HG03097 (cell line): ENCODE measurements at regions not wholly inside any gene's neighbourhood (a gene's known extent, or its start where the extent isn't known, plus 50 kb on each side); places are given as distances from the start of the nearest gene placed in this dataset.
"Not testable (repeated sequence)": the region's sequence is repeated elsewhere in the genome, so short reads cannot be mapped to it uniquely, and the experiment has no call there.

Source experiments
- ATAC-seq: cut with Tn5 transposase; IDR thresholded peaks from one replicate; pipeline ENCODE4 v1.9.1; 2021; ENCODE audit not compliant: unreplicated experiment, low FRiP score

DNA sequence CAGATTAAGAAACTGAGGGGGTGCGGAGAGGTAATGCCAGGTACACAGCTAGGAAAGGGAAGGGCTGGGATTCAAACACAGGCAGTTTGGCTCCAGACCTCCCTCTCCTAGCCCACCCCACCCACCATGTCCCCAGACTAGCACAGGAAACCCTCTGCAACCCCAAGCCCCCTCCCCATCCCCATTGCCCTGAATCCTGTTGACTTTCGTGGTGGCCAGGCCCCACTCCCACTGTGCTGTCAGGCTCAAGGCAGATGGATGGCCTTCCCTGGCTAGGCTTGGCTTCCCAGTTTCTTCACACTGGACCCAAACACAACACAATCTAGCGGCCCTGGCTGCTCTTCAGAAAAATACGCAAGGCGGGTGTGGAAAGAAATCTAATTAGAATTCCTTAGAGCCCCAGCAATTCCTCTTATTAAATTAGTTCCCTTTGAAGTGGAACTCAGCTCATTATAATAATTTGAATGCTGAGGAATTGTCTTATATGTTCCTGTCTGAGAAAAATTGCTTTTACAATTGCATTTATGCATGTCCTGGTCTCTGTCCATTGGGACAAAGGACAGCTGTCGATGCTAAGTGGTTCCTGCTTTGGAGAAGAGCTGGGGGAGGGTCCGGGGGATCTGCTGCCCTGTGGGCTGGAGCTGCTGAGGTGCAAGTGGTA, 97.4 kb downstream of the SYF2 start:
- ATAC-seq = no peak

DNA sequence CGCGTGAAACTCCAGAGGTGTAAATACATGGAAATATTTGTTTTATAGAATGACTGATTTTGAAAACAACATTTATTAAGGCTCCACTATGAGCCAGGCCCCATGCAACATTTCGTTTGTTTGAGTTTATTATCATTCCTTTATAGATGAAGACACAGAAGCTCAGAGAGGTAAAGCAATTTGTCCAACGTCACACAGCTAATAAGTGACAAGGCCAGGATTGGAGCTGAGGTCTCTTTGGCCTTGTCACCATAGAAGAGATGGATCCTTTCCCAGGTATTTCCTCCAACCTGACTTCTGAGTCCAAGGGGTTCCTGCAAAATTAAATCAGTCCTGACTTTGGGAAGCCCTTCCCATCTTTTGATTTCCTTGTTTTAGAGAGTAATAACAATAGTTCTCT, 98.0 kb downstream of the SYF2 start:
- no peak for ATAC-seq

DNA sequence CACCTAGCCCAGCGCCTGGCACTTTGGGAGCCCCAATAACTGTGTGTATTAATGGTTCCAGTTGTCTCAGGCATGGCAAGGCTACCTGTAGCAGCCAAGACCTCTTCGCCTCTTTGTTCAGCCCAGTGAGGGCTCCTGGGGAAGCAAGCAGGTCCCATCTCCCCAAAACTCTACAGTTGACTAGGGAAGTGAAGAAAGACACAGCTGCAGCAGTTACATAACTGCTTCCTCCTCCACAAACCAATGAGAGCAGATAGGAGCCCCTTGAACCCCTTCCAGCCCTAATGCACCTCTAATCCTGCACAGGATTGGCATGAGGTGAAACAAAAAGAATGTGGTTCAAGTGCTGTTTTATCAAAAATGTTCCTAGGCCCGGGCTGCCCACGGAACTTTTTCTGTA, 100.5 kb downstream of the SYF2 start:
- ATAC-seq = no peak

DNA sequence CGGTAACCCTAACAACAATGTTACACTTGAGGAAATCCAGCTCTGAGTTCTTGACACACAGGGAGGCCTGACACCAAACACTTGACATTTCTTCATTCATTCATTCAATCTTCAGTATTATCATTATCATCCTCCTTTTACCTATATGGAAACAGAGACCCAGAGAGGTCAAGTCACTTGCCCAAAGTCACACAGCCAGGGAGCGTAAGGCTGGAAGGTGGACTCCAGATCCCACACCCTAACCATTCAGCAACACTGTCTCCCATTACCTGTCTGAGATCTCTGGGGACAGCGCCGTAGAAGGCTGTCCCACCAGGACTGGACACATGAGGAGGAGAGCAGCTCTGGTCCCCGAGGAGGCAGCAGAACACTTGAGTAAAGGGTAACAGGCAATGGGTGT, 101.4 kb downstream of the SYF2 start:
- no peak for ATAC-seq

DNA sequence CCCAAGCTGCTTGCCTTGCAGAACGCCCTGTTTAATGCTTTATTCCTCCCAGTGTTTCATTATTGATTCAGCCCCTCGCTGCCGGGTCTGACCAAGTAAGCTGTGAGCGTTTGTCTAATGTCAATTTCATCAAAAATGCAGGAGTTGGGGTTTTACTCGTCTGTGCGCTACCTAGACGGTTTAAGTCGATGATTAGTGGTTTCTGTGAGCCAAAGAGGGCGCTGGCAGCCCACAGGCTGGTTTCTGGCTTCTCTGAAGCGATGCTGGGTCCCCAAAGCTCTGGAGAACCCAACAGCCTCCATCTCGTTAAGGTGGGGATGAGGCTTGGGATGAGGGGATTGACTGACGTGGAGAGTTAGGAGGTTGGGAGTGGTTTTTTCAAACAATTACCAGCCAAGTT, 102.9 kb downstream of the SYF2 start:
- ATAC-seq = no peak

DNA sequence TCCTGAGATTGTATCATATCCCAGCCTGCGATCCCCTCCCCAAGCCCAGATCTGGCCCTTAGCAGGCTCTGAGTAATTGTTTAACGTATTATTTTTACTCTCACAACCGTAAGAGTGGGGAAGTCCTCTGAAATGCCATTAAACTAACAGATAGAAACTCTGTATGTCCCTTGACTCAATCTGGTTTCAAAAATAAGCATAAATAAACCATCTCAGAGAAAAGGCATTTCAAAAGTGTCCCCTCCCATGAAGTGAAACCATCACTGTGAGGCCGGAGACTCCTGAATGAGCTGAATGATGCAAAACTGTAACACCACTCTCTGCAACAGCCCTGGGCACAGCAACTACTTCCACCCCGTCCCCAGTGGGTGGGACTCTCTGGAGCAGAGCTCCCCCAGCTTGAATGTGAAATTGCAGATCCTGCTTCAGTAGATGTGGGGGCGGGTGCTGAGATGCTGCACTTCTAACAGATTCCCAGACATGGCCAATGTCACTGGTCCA, 104.1 kb downstream of the SYF2 start:
- ATAC-seq = no peak

DNA sequence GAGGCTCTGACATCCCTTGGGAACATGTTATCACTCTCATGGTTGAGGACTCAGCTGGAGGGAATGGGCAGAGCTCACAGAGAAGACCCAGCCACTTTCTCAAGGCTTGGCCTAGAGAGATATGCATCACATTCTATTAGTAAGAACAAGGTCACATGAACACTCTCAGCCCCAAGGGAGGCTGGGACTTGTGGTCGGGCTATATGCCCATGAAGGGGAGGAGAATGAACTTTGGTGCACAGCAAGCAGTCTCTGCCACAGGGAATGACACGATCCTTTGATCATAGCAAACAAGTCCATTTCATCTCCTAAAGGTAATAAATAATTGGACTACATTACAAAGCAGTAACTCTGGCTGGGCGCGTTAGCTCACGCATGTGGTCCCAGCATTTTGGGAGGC, 105.7 kb downstream of the SYF2 start:
- no peak for ATAC-seq

DNA sequence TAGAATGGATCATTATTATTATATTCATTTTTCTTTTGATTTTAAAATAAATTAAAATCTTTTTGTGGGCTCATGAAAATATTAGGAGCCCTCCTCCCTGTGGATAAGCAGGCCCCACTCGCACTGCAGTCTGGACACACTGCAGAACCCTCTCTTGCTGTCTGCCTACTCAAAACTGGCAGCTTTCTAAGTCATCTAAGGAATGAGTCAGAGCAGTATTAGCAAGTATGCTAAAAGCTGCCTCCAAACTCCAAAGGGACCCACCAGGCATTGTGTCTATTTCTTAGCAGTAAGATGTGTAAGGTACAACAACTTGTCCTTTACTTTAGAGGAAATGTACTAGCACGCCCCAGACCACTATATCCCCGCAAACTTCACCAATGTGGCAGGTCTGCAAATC, 108.8 kb downstream of the SYF2 start:
- ATAC-seq = no peak

DNA sequence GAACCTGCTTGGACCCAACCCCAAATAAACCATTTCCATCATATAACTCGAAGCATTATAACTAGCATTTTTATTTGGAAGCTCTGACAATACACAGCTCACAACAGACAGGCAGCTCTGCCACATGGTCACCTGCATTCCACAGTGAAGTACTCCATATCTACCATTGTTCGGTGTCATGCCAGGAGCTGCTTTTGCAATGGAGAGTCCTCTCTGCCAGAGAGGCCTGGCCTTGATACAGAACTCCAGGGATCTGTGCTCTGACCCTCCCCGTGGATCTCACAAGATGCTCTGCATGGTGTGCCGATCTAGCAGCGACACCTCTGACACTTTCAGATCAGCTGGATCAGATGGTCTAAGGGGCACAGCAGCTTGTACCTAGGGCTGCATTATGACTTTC, 109.6 kb downstream of the SYF2 start:
- ATAC-seq = no peak

DNA sequence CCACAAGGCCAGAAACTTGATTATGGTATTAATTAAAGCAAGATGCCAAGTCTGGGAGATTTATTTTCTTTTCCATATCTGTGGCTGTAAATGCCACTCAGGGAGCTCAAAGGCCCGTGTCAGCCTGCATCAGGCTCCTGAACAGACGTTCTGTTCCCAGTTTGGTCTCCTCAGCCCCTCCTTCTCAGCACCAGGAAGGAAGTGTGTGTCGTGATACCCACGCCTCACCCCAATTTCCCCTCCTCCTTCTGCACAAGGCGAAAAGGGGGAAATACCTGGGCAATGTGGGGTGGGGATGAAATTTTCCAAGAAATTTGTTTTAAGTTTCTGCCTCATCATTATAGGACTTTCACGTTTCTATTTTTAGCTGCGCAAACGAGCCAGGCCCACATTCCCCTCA, 112.0 kb downstream of the SYF2 start:
- no peak for ATAC-seq

DNA sequence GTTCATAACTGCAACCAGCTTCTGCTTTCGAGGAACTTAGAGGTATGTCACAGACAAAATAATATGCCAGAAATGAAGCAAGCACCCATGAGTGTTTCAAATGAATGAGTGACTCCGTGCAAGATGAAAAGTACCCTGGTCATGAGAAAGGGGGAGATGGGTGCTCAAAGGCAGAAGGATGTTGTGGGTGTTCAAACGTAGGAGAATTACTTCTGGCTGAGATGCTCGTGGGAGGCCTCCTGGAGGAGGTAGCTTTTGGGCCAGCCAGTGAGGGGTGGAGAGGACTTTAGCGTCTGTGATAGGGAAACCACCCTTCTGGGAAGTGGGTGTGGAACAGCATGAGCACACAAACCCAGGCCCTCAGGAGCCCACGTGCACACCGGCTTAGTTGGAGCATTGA, 113.8 kb downstream of the SYF2 start:
- no peak for ATAC-seq

DNA sequence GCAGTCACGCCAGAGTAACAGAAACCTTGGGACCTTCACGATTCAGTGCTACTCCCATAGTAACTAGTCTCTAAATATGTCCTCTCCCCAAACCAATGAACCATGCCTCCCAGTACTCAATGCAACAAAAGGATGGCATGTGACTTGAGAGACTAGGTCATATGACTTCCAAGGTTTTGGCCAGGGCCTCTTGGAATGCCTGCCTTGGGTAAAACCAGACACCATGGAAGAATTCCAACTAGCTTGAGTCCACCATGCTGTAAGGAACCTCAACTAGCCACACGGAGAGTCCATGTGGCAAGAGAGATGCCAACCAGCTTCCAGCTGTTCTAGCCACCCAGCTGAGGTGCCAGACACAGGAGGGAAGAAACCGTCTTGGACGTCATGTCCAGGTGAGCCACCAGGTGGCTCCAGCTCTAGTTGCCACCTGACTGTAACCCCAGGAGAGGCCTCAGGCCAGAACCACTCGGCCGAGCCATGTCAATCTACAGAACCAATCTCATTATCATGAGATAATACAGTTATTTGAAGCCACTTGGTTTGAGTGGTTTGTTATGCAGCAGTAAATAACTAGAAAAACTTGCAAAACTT, 115.0 kb downstream of the SYF2 start:
- ATAC-seq = no peak

DNA sequence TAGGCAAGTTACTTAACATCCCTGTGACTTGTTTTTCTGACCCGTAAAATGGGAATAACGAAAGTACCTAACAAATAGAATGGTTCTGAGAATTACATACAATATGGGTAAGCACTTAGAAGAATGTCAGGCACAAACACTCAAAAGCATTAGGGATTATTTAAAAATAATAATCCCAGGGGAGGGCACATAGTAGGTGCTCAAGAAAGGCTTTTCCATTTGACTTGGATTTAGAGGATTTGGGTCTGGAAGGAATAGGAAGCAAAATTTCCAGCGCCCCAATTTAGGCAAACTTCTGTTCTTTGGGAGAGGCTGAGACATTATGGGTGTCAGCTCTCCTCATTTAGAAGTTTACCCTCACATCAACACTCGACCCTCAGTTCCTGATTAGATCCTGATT, 115.5 kb downstream of the SYF2 start:
- no peak for ATAC-seq

DNA sequence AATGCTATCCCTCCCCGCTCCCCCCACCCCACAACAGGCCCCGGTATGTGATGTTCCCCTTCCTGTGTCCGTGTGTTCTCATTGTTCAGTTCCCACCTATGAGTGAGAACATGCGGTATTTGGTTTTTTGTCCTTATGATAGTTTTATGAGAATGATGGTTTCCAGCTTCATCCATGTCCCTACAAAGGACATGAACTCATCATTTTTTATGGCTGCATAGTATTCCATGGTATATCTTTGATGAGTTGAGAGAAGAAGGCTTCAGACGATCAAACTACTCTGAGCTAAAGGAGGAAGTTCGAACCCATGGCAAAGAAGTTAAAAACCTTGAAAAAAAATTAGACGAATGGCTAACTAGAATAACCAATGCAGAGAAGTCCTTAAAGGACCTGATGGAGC, 116.2 kb downstream of the SYF2 start:
- ATAC-seq = not testable (repeated sequence)

DNA sequence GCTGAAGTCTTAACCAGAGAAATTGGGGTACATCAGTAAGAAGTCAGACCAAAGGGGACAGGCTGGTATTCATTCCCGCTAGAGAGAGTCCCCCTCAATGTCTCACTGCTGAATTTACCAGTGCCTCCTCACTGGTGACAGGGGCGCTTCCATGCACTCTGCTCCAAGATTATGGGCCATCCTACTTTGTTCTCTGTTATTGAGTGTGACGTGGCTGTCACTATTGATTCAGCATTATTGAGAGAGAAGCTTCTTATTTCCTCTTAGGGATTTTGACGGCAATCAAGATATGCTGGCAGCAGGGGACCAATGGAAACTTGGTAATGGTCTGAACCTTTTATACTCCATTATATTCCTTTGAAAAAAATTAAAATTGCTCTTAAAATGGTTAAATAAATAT, 118.6 kb downstream of the SYF2 start:
- no peak for ATAC-seq

DNA sequence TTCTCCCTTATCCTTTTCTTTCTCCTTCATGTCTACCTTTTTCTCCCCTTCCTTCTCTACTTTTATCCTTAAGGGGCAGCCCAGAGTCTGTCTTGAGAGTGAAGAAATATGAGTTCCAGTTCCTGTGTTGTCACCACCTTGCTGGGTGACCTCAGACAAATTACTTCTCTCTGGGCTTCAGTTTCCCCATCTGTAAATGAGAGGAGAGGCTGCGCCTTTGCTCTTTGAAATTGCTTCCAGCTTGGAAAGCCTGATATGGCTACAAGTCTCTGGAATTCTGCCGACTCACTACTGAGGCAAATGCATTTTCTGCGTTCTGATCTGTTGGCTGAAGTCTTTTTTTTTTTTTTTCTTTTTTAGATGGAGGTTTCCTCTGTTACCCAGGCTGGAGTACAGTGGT, 119.2 kb downstream of the SYF2 start:
- no peak for ATAC-seq

DNA sequence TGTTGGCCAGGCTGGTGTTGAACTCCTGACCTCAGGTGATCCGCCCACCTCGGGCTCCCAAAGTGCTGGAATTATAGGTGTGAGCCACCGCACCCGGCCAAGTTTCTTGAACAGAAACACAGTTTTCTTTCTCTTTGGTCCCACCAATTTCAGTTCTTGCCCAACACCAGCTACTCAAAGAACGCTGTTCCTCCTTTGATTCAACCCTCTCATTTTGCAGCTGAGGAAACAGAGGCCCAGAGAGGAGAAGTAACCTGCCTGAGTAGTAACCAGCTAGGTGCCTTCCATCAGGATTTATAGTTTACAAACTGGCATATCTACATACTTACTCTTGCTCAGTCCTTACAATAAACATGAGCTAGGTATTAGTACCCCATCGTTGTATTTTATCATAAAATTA, 119.9 kb downstream of the SYF2 start:
- ATAC-seq = no peak

DNA sequence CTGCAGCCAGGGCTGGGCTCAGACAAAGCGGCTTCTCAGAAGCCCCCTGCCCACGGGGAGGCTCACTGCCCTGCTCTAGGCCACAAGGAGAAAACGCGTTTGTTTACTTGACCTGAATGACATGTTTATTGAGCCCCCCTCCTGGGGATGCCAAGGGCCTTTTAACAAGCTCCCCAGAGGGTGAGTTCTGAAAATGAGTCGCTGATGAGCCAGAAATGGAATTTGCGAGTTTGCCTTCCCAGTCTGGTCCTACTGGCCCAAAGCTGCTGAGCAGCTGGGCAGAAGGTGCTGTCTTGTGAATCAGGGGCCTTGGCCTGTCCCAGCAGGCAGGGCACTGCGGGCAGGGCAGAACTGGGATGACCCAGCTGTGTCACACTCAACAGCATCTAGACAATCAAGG, 120.6 kb downstream of the SYF2 start:
- ATAC-seq = no peak

DNA sequence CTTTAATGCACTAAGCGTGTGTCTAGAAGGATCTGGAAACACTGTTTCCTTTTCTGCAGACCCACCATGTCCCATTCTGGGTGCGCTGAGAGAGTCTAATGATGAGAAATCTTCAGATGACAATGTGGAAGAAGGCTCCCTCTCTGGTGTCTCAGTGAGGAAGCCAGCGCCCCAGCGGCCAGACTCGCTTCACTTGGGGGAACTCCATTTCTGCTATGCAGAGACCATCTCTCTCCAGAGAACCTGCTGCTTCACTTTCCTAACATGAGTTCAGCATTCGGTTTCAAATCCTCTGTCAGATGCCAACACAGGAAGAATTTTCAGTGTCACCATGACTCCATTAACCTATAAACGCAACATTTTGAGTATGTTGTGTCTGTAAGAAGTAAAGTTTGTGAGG, 121.8 kb downstream of the SYF2 start:
- ATAC-seq = no peak

DNA sequence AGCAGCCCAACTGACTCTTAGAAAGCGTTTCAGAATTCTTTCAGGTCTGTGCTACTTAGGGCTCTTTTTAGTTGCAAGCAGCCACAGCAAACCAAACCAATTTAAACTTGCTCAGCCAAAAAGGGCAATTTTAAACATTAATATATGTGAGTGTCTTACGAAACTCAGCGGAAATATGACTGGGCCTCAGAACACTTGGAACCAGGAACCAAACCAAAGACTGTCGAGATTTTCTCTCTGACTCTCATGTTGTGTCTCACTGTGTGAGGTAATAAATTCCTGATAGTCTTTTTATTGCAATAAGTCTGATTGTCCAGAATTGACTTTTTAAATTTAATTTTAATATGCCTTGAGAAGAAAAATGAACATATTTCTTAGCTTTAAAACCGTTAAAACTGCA, 122.3 kb downstream of the SYF2 start:
- no peak for ATAC-seq

DNA sequence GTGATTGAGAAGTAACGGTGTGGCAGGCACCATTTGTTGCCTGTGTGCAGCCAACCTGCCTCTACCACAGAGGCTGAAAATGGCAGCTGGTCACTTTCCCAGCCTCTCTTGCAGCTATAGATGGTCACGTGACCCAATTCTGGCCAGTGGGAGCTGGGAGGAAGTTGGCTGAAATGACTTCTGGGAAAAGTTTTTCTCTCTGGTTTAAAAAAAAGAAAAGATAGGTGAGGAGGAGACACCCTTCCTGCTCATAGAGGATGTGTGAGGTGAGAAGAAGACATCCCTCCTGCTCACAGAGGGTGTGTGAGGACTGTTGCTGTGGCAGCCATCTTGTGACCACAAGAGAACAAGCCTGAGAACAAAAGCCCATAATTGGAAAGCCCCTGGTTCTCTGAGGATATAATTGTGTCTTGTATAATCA, 122.8 kb downstream of the SYF2 start:
- ATAC-seq = no peak

DNA sequence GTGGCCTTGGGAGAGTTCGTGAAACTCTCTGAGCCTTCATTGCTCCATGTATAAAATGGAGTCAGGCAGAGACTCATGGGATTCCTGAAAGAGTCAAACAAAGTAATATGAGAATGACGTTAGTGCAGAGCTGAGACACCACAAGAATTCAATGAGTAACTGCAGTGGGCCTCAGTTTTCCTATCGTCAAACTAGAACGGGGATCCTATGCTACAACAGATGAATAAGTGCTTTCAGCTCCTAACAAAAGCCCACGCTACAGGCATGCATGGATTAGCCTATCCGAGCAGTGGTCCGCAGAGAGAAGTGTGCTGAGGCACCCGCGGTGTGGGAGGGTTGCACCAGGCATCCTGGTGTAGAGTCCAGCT, 124.7 kb downstream of the SYF2 start:
- ATAC-seq = no peak
